Activated CD8-positive, alpha-beta memory T cell treated with anti-CD3 and anti-CD28 coated beads, Interleukin-2, amount 10 ng/mL, durations not matched to agents 7 days and 5 days (primary cell): ENCODE measurements at regions not wholly inside any gene's neighbourhood (a gene's known extent, or its start where the extent isn't known, plus 50 kb on each side); places are given as distances from the start of the nearest gene placed in this dataset.

Experiments used
- ATAC-seq: fragments of 150-1000 bp; cut with Tn5 transposase; one replicate; pipeline ENCODE4 v1.10.0; 2021; ENCODE audit warnings: moderate library complexity
- CTCF ChIA-PET: fragments of 350-600 bp; sonication (Branson Sonifier 250); formaldehyde crosslinking; loops from one replicate; lab custom pipeline; 2021; ENCODE audit warnings: antibody characterized with exemption; lab: Charles Lee
- DNase-seq: peaks from one replicate; pipeline ENCODE4 v3.0.0-alpha.2; 2020
- H3K27ac Mint-ChIP-seq: one replicate; pipeline ENCODE4 v1.8.0; 2021; ENCODE audit warnings: mild to moderate bottlenecking, mixed read lengths
- H3K27me3 Mint-ChIP-seq: one replicate; pipeline ENCODE4 v1.8.0; 2021; ENCODE audit warnings: mixed read lengths
- H3K36me3 Mint-ChIP-seq: one replicate; pipeline ENCODE4 v1.8.0; 2021; ENCODE audit warnings: mild to moderate bottlenecking, mixed read lengths
- H3K4me1 Mint-ChIP-seq: one replicate; pipeline ENCODE4 v1.8.0; 2021; ENCODE audit warnings: mixed read lengths
- H3K4me3 Mint-ChIP-seq: one replicate; pipeline ENCODE4 v1.8.0; 2021; ENCODE audit warnings: mild to moderate bottlenecking, moderate library complexity, mixed read lengths
- H3K9me3 Mint-ChIP-seq: one replicate; pipeline ENCODE4 v1.8.0; 2022; ENCODE audit warnings: low read depth, mixed read lengths

- ATAC-seq: no peak
- Mint-ChIP-seq H3K36me3 (no peaks in the 10 kb centered on the region), H3K27me3 (peaks cover 22% of the 10 kb centered on the region), H3K4me1 (peaks cover 7% of the 10 kb centered on the region), H3K27ac (no peak overlapping the region), H3K9me3 (no peaks in the 10 kb centered on the region), H3K4me3 (no peak overlapping the region)
- no peak for DNase-seq
- CTCF ChIA-PET: interaction anchor here (1.1 to 1.5 kb wide), 2 partner anchors 33 to 66 kb away, joined by 3 read pairs; no protein-coding TSS in a partner anchor
Measured at GRCh38 chr15:95267481-95267880, 1036.1 kb downstream of the MCTP2 start.

- ATAC-seq: no peak
- Mint-ChIP-seq H3K27ac (no peak overlapping the region), H3K4me3 (no peak overlapping the region), H3K4me1 (peaks cover 7% of the 10 kb centered on the region), H3K27me3 (peaks cover 18% of the 10 kb centered on the region), H3K9me3 (no peaks in the 10 kb centered on the region), H3K36me3 (no peaks in the 10 kb centered on the region)
- CTCF ChIA-PET: interaction anchor here (0.5 kb wide), 1 partner anchor 19 kb away, joined by 3 read pairs; no protein-coding TSS in a partner anchor
- no peak for DNase-seq
Measured at GRCh38 chr15:95269242-95270183, 1038.2 kb downstream of the MCTP2 start.

GRCh38 chr15:95274101-95274500, 1042.7 kb downstream of the MCTP2 start:
- peaks cover 13% of the 10 kb centered on the region for H3K27me3 Mint-ChIP-seq
- no peaks in the 10 kb centered on the region for H3K9me3 Mint-ChIP-seq
- DNase-seq (no peak), ATAC-seq (no peak)
- H3K27ac Mint-ChIP-seq: no peak overlapping the region
- H3K4me3 Mint-ChIP-seq: no peak overlapping the region
- H3K36me3 Mint-ChIP-seq: no peaks in the 10 kb centered on the region
- CTCF ChIA-PET: no interaction called here
- H3K4me1 Mint-ChIP-seq: no peaks in the 10 kb centered on the region

- no peak for ATAC-seq
- H3K27ac Mint-ChIP-seq: no peak overlapping the region
- no peak for DNase-seq
- H3K36me3 Mint-ChIP-seq: no peaks in the 10 kb centered on the region
- peaks cover 26% of the 10 kb centered on the region for H3K27me3 Mint-ChIP-seq
- H3K9me3 Mint-ChIP-seq: no peaks in the 10 kb centered on the region
- CTCF ChIA-PET: no interaction called here
- H3K4me3 Mint-ChIP-seq: no peak overlapping the region
- H3K4me1 Mint-ChIP-seq: no peaks in the 10 kb centered on the region
Measured at GRCh38 chr15:95277266-95277665, 1045.9 kb downstream of the MCTP2 start.

- Mint-ChIP-seq H3K27me3 (peaks cover 33% of the 10 kb centered on the region), H3K36me3 (no peaks in the 10 kb centered on the region), H3K4me3 (no peak overlapping the region), H3K9me3 (no peaks in the 10 kb centered on the region), H3K27ac (no peak overlapping the region), H3K4me1 (no peaks in the 10 kb centered on the region)
- ATAC-seq (no peak), DNase-seq (no peak)
- CTCF ChIA-PET: no interaction called here
Measured at GRCh38 chr15:95278532-95279245, 1047.3 kb downstream of the MCTP2 start.

GRCh38 chr15:95279277-95280019, 1048.1 kb downstream of the MCTP2 start:
- Mint-ChIP-seq H3K9me3 (no peaks in the 10 kb centered on the region), H3K36me3 (no peaks in the 10 kb centered on the region), H3K27ac (no peak overlapping the region), H3K4me1 (peaks cover 2% of the 10 kb centered on the region), H3K27me3 (peaks cover 34% of the 10 kb centered on the region), H3K4me3 (no peak overlapping the region)
- CTCF ChIA-PET: no interaction called here
- ATAC-seq: no peak
- DNase-seq: no peak

GRCh38 chr15:95280711-95281110, 1049.3 kb downstream of the MCTP2 start:
- H3K27me3 Mint-ChIP-seq: peaks cover 31% of the 10 kb centered on the region
- no peak for ATAC-seq
- no peak overlapping the region for H3K27ac Mint-ChIP-seq
- H3K4me1 Mint-ChIP-seq: peaks cover 14% of the 10 kb centered on the region
- no peaks in the 10 kb centered on the region for H3K9me3 Mint-ChIP-seq
- no peak for DNase-seq
- no peaks in the 10 kb centered on the region for H3K36me3 Mint-ChIP-seq
- no peak overlapping the region for H3K4me3 Mint-ChIP-seq
- CTCF ChIA-PET: interaction anchor here (1.0 kb wide), 1 partner anchor 21 kb away, joined by 6 read pairs; no protein-coding TSS in a partner anchor

GRCh38 chr15:95281470-95281869, 1049.0 kb upstream of the NR2F2 start:
- H3K4me3 Mint-ChIP-seq: no peak overlapping the region
- no peaks in the 10 kb centered on the region for H3K36me3 Mint-ChIP-seq
- peaks cover 37% of the 10 kb centered on the region for H3K27me3 Mint-ChIP-seq
- H3K9me3 Mint-ChIP-seq: no peaks in the 10 kb centered on the region
- peaks cover 19% of the 10 kb centered on the region for H3K4me1 Mint-ChIP-seq
- CTCF ChIA-PET: interaction anchor here (1.8 kb wide), 1 partner anchor 699 kb away, joined by 4 read pairs; no protein-coding TSS in a partner anchor
- no peak for ATAC-seq
- DNase-seq: no peak
- no peak overlapping the region for H3K27ac Mint-ChIP-seq

GRCh38 chr15:95284492-95284891, 1046.0 kb upstream of the NR2F2 start:
- Mint-ChIP-seq H3K9me3 (no peaks in the 10 kb centered on the region), H3K4me1 (peaks cover 19% of the 10 kb centered on the region), H3K27me3 (peaks cover 58% of the 10 kb centered on the region), H3K4me3 (no peak overlapping the region), H3K27ac (peak overlapping the region; percentile 39), H3K36me3 (no peaks in the 10 kb centered on the region)
- DNase-seq (no peak), ATAC-seq (peak; percentile 30)
- CTCF ChIA-PET: interaction anchor here (3.0 kb wide), 1 partner anchor 24 kb away, joined by 11 read pairs; no protein-coding TSS in a partner anchor

- peak; percentile 56 for DNase-seq
- CTCF ChIA-PET: interaction anchor here (0.8 to 3.0 kb wide), 2 partner anchors 9 to 25 kb away, joined by 3 to 11 read pairs; no protein-coding TSS in a partner anchor
- ATAC-seq: peak; percentile 75
- Mint-ChIP-seq H3K36me3 (no peaks in the 10 kb centered on the region), H3K4me1 (peaks cover 19% of the 10 kb centered on the region), H3K27me3 (peaks cover 60% of the 10 kb centered on the region), H3K27ac (peak overlapping the region; percentile 39), H3K9me3 (no peaks in the 10 kb centered on the region), H3K4me3 (no peak overlapping the region)
Measured at GRCh38 chr15:95284933-95285421, 1045.5 kb upstream of the NR2F2 start.

GRCh38 chr15:95286352-95286880, 1044.1 kb upstream of the NR2F2 start:
- CTCF ChIA-PET: interaction anchor here (3.0 kb wide), 1 partner anchor 26 kb away, joined by 11 read pairs; no protein-coding TSS in a partner anchor
- DNase-seq (no peak), ATAC-seq (no peak)
- Mint-ChIP-seq H3K9me3 (no peaks in the 10 kb centered on the region), H3K4me3 (no peak overlapping the region), H3K4me1 (peaks cover 19% of the 10 kb centered on the region), H3K27ac (no peak overlapping the region), H3K27me3 (peaks cover 63% of the 10 kb centered on the region), H3K36me3 (no peaks in the 10 kb centered on the region)

GRCh38 chr15:95287720-95288103, 1042.8 kb upstream of the NR2F2 start:
- Mint-ChIP-seq H3K9me3 (no peaks in the 10 kb centered on the region), H3K27ac (no peak overlapping the region), H3K36me3 (no peaks in the 10 kb centered on the region), H3K4me3 (no peak overlapping the region), H3K27me3 (peaks cover 60% of the 10 kb centered on the region), H3K4me1 (peaks cover 19% of the 10 kb centered on the region)
- DNase-seq: no peak
- ATAC-seq: no peak
- CTCF ChIA-PET: interaction anchor here (1.3 kb wide), 1 partner anchor 28 kb away, joined by 4 read pairs; no protein-coding TSS in a partner anchor
